HG03378 (cell line): ENCODE measurements at regions not wholly inside any gene's neighbourhood (a gene's known extent, or its start where the extent isn't known, plus 50 kb on each side); places are given as distances from the start of the nearest gene placed in this dataset.
"Not testable (repeated sequence)": the region's sequence is repeated elsewhere in the genome, so short reads cannot be mapped to it uniquely, and the experiment has no call there.

Experiments used
- ATAC-seq: cut with Tn5 transposase; IDR thresholded peaks from one replicate; pipeline ENCODE4 v1.9.1; 2021; ENCODE audit warnings: mild to moderate bottlenecking, moderate library complexity; ENCODE audit not compliant: unreplicated experiment

- ATAC-seq, result no peak
Measured at GRCh38 chr6:115643762-115644161, 416.9 kb downstream of the FRK start.

GRCh38 chr6:115634887-115635286 lies 425.8 kb downstream of the FRK start:
- no peak for ATAC-seq

GRCh38 chr6:115634131-115634530 lies 426.6 kb downstream of the FRK start:
- ATAC-seq, result no peak

GRCh38 chr6:115631028-115631427 lies 429.7 kb downstream of the FRK start:
- ATAC-seq, result no peak

- no peak for ATAC-seq
Measured at GRCh38 chr6:115630424-115631024, 430.2 kb downstream of the FRK start.

- ATAC-seq, result no peak
Measured at GRCh38 chr6:115629415-115629814, 431.3 kb downstream of the FRK start.

- ATAC-seq, result no peak
Measured at GRCh38 chr6:115618256-115618655, 442.4 kb downstream of the FRK start.

- ATAC-seq, result no peak
Measured at GRCh38 chr6:115617031-115617430, 443.7 kb downstream of the FRK start.

- ATAC-seq, result no peak
Measured at GRCh38 chr6:115613488-115613887, 447.2 kb downstream of the FRK start.

GRCh38 chr6:115612796-115613479 lies 447.8 kb downstream of the FRK start:
- ATAC-seq, result no peak

GRCh38 chr6:115612216-115612615 lies 448.5 kb downstream of the FRK start:
- no peak for ATAC-seq

GRCh38 chr6:115610696-115611095 lies 450.0 kb downstream of the FRK start:
- no peak for ATAC-seq

GRCh38 chr6:115609111-115609510 lies 451.6 kb downstream of the FRK start:
- no peak for ATAC-seq

GRCh38 chr6:115602466-115602865 lies 458.2 kb downstream of the FRK start:
- ATAC-seq, result no peak

GRCh38 chr6:115601509-115601908 lies 459.2 kb downstream of the FRK start:
- no peak for ATAC-seq

- ATAC-seq, result no peak
Measured at GRCh38 chr6:115601064-115601463, 459.6 kb downstream of the FRK start.

- ATAC-seq, result no peak
Measured at GRCh38 chr6:115594891-115595290, 465.8 kb downstream of the FRK start.

- no peak for ATAC-seq
Measured at GRCh38 chr6:115592025-115592424, 468.7 kb downstream of the FRK start.

- not testable (repeated sequence) for ATAC-seq
Measured at GRCh38 chr6:115589072-115589471, 471.6 kb downstream of the FRK start.

GRCh38 chr6:115583290-115583689 lies 477.4 kb downstream of the FRK start:
- no peak for ATAC-seq

- no peak for ATAC-seq
Measured at GRCh38 chr6:115582386-115582785, 478.3 kb downstream of the FRK start.

GRCh38 chr6:115579565-115579964 lies 481.1 kb downstream of the FRK start:
- ATAC-seq, result not testable (repeated sequence)

- ATAC-seq, result no peak
Measured at GRCh38 chr6:115577270-115577669, 483.4 kb downstream of the FRK start.
